ENCODE measurements at regions not wholly inside any gene's neighbourhood (a gene's known extent, or its start where the extent isn't known, plus 50 kb on each side); places are given as distances from the start of the nearest gene placed in this dataset.

GRCh38 chrX:112577146-112577545 is 102.6 kb downstream of the LHFPL1 start:
- TF ChIP-seq CTCF (IDR thresholded peaks at IDR 0.05; ENCODE audit: low read length): no peak
- no peak for TF ChIP-seq EZH2 (optimal IDR thresholded peaks at IDR 0.05; ENCODE audit: low read depth, low read length)
- TF ChIP-seq EZH2phosphoT487 (IDR thresholded peaks at IDR 0.05; ENCODE audit: low read length): no peak
- Histone ChIP-seq H3K9ac (ENCODE audit: low read length) (no peak overlapping the region), H3K36me3 (replicated peaks; ENCODE audit: insufficient read depth, low read length) (no peaks in the 10 kb centered on the region), H3K9me2 (replicated peaks; ENCODE audit: insufficient read depth, low read length) (no peaks in the 10 kb centered on the region), H3K27ac (ENCODE audit: low read length) (no peak overlapping the region), H3K4me3 (ENCODE audit: low read length) (no peak overlapping the region), H3K79me2 (ENCODE audit: low read length) (no peaks in the 10 kb centered on the region), H3F3A (ENCODE audit: insufficient read depth, low read length) (no peaks in the 10 kb centered on the region), H3K4me1 (ENCODE audit: low read length) (no peaks in the 10 kb centered on the region), H4K20me1 (ENCODE audit: insufficient read depth, low read length) (no peaks in the 10 kb centered on the region), H3K27me3 (replicated peaks; ENCODE audit: insufficient read depth, low read length) (no peaks in the 10 kb centered on the region), H3K4me2 (ENCODE audit: low read depth, low read length) (no peak overlapping the region), H2AFZ (ENCODE audit: low read length) (no peak overlapping the region), H3K9me3 (replicated peaks; ENCODE audit: insufficient read depth, low read length) (no peaks in the 10 kb centered on the region)
- DNase-seq: no peak

GRCh38 chrX:112571388-112571787 is 108.3 kb downstream of the LHFPL1 start:
- H3K79me2 ChIP-seq (ENCODE audit: low read length): no peaks in the 10 kb centered on the region
- no peaks in the 10 kb centered on the region for H3K27me3 ChIP-seq (replicated peaks; ENCODE audit: insufficient read depth, low read length)
- H3K4me1 ChIP-seq (ENCODE audit: low read length): no peaks in the 10 kb centered on the region
- TF ChIP-seq EZH2phosphoT487 (IDR thresholded peaks at IDR 0.05; ENCODE audit: low read length): no peak
- no peak for TF ChIP-seq CTCF (IDR thresholded peaks at IDR 0.05; ENCODE audit: low read length)
- TF ChIP-seq EZH2 (optimal IDR thresholded peaks at IDR 0.05; ENCODE audit: low read depth, low read length): no peak
- no peaks in the 10 kb centered on the region for H3K36me3 ChIP-seq (replicated peaks; ENCODE audit: insufficient read depth, low read length)
- H3K9ac ChIP-seq (ENCODE audit: low read length): no peak overlapping the region
- H3K9me3 ChIP-seq (replicated peaks; ENCODE audit: insufficient read depth, low read length): no peaks in the 10 kb centered on the region
- no peak overlapping the region for H3K27ac ChIP-seq (ENCODE audit: low read length)
- no peaks in the 10 kb centered on the region for H3F3A ChIP-seq (ENCODE audit: insufficient read depth, low read length)
- DNase-seq: no peak
- H2AFZ ChIP-seq (ENCODE audit: low read length): no peak overlapping the region
- no peak overlapping the region for H3K4me3 ChIP-seq (ENCODE audit: low read length)
- H3K4me2 ChIP-seq (ENCODE audit: low read depth, low read length): no peak overlapping the region
- H3K9me2 ChIP-seq (replicated peaks; ENCODE audit: insufficient read depth, low read length): no peaks in the 10 kb centered on the region
- H4K20me1 ChIP-seq (ENCODE audit: insufficient read depth, low read length): no peaks in the 10 kb centered on the region

GRCh38 chrX:112555831-112556230 is 123.9 kb downstream of the LHFPL1 start:
- no peaks in the 10 kb centered on the region for H3K36me3 ChIP-seq (replicated peaks; ENCODE audit: insufficient read depth, low read length)

More at GRCh38 chrX:112555831-112556230, 123.9 kb downstream of the LHFPL1 start:
- Histone ChIP-seq H3K9ac (ENCODE audit: low read length) (no peak overlapping the region), H3K4me2 (ENCODE audit: low read depth, low read length) (no peak overlapping the region), H4K20me1 (ENCODE audit: insufficient read depth, low read length) (no peaks in the 10 kb centered on the region), H3K4me1 (ENCODE audit: low read length) (no peaks in the 10 kb centered on the region), H3K79me2 (ENCODE audit: low read length) (no peaks in the 10 kb centered on the region), H3K27ac (ENCODE audit: low read length) (no peak overlapping the region), H3K9me3 (replicated peaks; ENCODE audit: insufficient read depth, low read length) (no peaks in the 10 kb centered on the region), H3F3A (ENCODE audit: insufficient read depth, low read length) (no peaks in the 10 kb centered on the region), H3K9me2 (replicated peaks; ENCODE audit: insufficient read depth, low read length) (no peaks in the 10 kb centered on the region), H3K27me3 (replicated peaks; ENCODE audit: insufficient read depth, low read length) (no peaks in the 10 kb centered on the region), H3K4me3 (ENCODE audit: low read length) (no peak overlapping the region), H2AFZ (ENCODE audit: low read length) (no peak overlapping the region)
- TF ChIP-seq EZH2phosphoT487 (IDR thresholded peaks at IDR 0.05; ENCODE audit: low read length) (no peak), EZH2 (optimal IDR thresholded peaks at IDR 0.05; ENCODE audit: low read depth, low read length) (no peak), CTCF (IDR thresholded peaks at IDR 0.05; ENCODE audit: low read length) (no peak)
- DNase-seq: no peak
